Osteocyte (in vitro differentiated cells): ENCODE measurements at regions not wholly inside any gene's neighbourhood (a gene's known extent, or its start where the extent isn't known, plus 50 kb on each side); places are given as distances from the start of the nearest gene placed in this dataset.

ENCODE experiments used
- DNase-seq: peaks from one replicate; pipeline ENCODE4 v3.0.0; 2021; ENCODE audit warnings: mixed read lengths; ENCODE audit not compliant: unreplicated experiment; ENCODE audit errors: extremely low spot score
- H3K27ac Mint-ChIP-seq: one replicate; pipeline ENCODE4 v1.8.0; 2021; ENCODE audit warnings: mild to moderate bottlenecking, mixed read lengths; ENCODE audit not compliant: unreplicated experiment
- H3K27me3 Mint-ChIP-seq: one replicate; pipeline ENCODE4 v1.8.0; 2021; ENCODE audit warnings: mixed read lengths; ENCODE audit not compliant: unreplicated experiment
- H3K36me3 Mint-ChIP-seq: one replicate; pipeline ENCODE4 v1.8.0; 2021; ENCODE audit warnings: mixed read lengths; ENCODE audit not compliant: unreplicated experiment
- H3K4me1 Mint-ChIP-seq: one replicate; pipeline ENCODE4 v1.8.0; 2021; ENCODE audit warnings: mixed read lengths; ENCODE audit not compliant: unreplicated experiment
- H3K4me3 Mint-ChIP-seq: one replicate; pipeline ENCODE4 v1.8.0; 2021; ENCODE audit warnings: mild to moderate bottlenecking, moderate library complexity, mixed read lengths; ENCODE audit not compliant: unreplicated experiment
- H3K9me3 Mint-ChIP-seq: one replicate; pipeline ENCODE4 v1.8.0; 2021; ENCODE audit warnings: mixed read lengths; ENCODE audit not compliant: unreplicated experiment
- TF ChIP-seq, protein P1 (sequence below): fragments of 200-600 bp; sonication (generic); IDR thresholded peaks from 2 replicates; pipeline ENCODE4 v1.5.0; 2021; ENCODE audit warnings: antibody characterized with exemption, mild to moderate bottlenecking, moderate library complexity

DNA sequence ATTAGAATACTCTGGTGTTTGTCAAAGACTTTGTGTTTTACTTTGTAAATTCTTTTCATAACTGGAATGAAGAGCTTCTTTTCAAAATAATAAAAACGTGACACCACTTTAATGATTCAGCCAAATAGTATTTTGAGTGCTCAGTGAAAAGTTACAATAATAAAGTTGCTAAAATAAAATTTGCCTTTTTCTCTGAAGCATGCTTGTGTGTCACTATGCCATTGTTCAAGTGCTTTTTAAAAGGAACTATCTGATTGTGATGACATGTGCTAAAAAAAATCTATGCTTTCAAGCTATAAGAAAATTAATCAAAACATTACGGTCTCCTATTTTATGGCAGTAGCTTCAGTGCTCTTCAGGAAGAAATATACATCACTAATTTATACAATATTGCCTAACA, 1290.5 kb upstream of the B3GALT2 start:
- peaks cover 55% of the 10 kb centered on the region for H3K4me1 Mint-ChIP-seq
- no peak overlapping the region for H3K4me3 Mint-ChIP-seq
- TF ChIP-seq, protein P1, sequence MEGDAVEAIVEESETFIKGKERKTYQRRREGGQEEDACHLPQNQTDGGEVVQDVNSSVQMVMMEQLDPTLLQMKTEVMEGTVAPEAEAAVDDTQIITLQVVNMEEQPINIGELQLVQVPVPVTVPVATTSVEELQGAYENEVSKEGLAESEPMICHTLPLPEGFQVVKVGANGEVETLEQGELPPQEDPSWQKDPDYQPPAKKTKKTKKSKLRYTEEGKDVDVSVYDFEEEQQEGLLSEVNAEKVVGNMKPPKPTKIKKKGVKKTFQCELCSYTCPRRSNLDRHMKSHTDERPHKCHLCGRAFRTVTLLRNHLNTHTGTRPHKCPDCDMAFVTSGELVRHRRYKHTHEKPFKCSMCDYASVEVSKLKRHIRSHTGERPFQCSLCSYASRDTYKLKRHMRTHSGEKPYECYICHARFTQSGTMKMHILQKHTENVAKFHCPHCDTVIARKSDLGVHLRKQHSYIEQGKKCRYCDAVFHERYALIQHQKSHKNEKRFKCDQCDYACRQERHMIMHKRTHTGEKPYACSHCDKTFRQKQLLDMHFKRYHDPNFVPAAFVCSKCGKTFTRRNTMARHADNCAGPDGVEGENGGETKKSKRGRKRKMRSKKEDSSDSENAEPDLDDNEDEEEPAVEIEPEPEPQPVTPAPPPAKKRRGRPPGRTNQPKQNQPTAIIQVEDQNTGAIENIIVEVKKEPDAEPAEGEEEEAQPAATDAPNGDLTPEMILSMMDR, result no peak
- H3K27me3 Mint-ChIP-seq, result no peaks in the 10 kb centered on the region
- no peaks in the 10 kb centered on the region for H3K9me3 Mint-ChIP-seq
- peak overlapping the region; percentile 74 for H3K27ac Mint-ChIP-seq
- H3K36me3 Mint-ChIP-seq, result no peaks in the 10 kb centered on the region
- no peak for DNase-seq

DNA sequence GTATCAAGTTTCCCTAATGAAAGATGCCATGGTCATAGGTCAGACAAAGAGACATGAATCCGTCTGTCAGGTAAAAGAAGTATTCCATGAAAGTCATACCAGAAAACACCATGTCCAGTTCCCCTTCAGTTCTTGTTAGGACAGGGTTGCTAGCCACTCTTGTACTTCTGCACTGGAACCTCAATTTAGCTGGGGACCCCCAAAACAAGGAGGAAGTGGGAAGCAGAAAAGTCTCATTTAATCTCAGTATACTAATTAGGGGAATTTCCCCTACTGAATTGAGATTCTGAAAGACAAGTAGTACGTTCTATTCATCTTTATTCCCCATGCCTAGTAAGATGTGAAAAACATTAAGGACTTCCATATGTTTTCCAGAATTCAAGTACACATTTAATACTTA, 1289.9 kb upstream of the B3GALT2 start:
- Mint-ChIP-seq H3K27ac (peak overlapping the region; percentile 74), H3K36me3 (no peaks in the 10 kb centered on the region), H3K27me3 (no peaks in the 10 kb centered on the region), H3K4me1 (peaks cover 55% of the 10 kb centered on the region), H3K4me3 (no peak overlapping the region), H3K9me3 (no peaks in the 10 kb centered on the region)
- TF ChIP-seq, protein P1, result no peak
- DNase-seq, result no peak

DNA sequence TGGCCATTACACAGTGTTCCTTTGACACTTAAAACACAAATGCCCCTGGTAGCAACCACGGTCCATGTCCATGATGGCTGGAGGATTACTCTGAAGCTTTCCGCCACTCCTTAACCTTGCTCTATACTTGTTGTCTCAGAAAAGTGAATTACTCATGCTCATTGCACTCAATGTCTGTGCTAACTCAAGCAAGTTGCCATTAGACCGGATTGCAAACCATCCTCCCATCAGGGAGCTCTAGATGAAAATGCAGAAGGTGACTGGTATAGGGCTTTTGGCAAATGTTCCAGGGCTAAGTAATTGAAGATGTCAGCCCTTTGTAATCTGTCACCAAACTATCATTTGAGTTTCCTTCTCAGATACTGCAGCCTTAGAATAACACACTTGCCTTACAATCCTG, 1288.3 kb upstream of the B3GALT2 start:
- Mint-ChIP-seq H3K36me3 (no peaks in the 10 kb centered on the region), H3K27me3 (no peaks in the 10 kb centered on the region), H3K27ac (peak overlapping the region; percentile 24), H3K4me1 (peaks cover 54% of the 10 kb centered on the region), H3K4me3 (no peak overlapping the region), H3K9me3 (no peaks in the 10 kb centered on the region)
- no peak for DNase-seq
- TF ChIP-seq, protein P1, result no peak

DNA sequence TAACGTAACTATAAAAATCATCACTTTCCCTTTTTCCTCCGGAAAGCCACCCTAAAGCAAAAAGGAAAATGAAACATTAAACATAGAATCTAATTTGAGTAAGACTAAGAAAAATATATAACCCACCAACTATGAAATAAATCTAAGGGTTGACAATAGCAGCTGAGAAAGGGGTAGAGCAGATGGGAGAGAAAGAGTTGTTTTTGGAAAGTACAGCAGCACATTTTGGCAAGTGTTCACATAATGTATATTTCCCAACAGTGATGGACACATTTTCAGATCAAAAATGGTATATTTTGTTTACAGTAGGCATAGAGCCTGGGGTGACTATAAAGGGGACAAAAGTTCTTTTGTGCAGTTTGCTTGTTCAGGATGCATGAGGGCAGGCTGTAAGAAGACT, 1287.4 kb upstream of the B3GALT2 start:
- no peak for DNase-seq
- no peaks in the 10 kb centered on the region for H3K36me3 Mint-ChIP-seq
- no peaks in the 10 kb centered on the region for H3K27me3 Mint-ChIP-seq
- H3K4me3 Mint-ChIP-seq, result no peak overlapping the region
- no peaks in the 10 kb centered on the region for H3K9me3 Mint-ChIP-seq
- TF ChIP-seq, protein P1, result no peak
- no peak overlapping the region for H3K27ac Mint-ChIP-seq
- H3K4me1 Mint-ChIP-seq, result peaks cover 50% of the 10 kb centered on the region

DNA sequence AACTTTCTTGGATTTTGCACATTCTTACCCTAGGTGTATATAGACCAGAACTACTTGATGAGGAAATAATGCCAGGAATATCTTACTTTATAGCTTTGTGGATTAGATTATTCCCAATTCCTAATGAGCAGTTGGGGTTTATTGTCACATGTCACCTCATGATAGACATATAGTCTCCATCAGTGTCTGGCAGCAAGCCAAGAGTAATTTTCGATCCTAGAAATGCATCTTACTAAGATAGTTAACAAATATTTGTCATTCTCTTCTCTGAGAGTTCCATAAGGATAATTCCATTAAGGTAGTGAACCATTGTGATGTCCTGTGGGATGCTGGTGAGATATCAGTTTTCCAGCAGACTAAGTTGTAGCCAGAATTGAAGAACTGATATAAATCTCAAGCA, 1282.9 kb upstream of the B3GALT2 start:
- TF ChIP-seq, protein P1, result no peak
- H3K4me3 Mint-ChIP-seq, result no peak overlapping the region
- H3K9me3 Mint-ChIP-seq, result peaks cover 3% of the 10 kb centered on the region
- H3K27ac Mint-ChIP-seq, result no peak overlapping the region
- peaks cover 13% of the 10 kb centered on the region for H3K4me1 Mint-ChIP-seq
- H3K36me3 Mint-ChIP-seq, result no peaks in the 10 kb centered on the region
- no peaks in the 10 kb centered on the region for H3K27me3 Mint-ChIP-seq
- no peak for DNase-seq
